KG1 (cell line): ENCODE measurements at regions not wholly inside any gene's neighbourhood (a gene's known extent, or its start where the extent isn't known, plus 50 kb on each side); places are given as distances from the start of the nearest gene placed in this dataset.

Source experiments
- DNase-seq: peaks from one replicate; lab custom pipeline; 2025; lab: John Stamatoyannopoulos, UW

DNA sequence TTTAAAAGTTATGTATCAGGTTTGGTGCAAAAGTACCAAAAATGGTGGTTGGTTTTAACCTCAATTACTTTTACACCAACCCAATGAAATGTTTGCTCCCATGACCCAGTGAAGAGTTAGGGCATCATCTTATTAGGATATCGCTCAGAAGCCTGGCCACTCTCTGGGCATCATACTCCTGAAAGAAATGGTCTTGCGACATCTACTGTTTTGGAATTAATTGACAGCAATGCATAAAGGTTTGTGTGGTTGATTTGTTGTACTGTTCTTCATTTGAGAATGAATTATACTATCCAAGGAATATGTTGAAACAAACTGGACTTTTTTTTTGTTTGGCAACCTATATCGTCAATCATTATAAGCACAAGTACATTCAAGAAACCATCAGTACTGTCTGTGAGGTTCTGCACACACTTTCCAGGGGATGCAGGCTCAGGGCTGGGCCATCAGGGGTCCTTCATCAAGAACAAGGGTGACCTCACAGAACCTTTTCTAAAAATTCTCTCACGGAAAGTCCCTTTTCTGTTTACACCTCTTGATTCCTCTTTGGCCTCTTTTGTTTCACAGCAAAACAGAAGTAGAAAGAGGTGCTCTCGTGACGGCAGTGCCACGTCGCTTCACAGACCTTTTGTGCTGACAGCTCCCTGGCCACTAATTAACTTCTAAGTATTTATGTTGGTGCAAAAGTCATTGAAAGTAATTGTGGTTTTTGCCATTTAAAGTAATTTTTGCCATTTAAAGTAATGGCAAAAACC lies 117.2 kb upstream of the KLF6 start:
- no peak for DNase-seq

DNA sequence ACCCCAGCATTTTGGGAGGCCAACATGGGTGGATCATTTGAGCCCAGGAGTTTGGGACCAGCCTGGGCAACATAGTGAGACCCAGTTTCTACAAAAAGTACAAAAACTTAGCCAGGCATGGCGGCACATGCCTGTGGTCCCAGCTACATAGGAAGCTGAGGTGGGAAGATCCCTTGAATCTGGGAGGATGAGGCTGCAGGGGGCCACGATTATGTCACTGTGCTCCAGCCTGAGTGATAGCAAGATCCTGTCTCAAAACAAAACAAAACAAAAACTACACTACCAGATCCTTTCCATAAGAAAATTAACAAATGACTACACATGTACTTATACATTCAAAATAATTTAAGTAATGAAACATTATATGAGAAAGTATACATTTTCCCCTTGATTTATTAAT lies 116.4 kb upstream of the KLF6 start:
- DNase-seq = no peak

GRCh38 chr10:3900391-3900790 lies 115.4 kb upstream of the KLF6 start:
- DNase-seq = no peak

DNA sequence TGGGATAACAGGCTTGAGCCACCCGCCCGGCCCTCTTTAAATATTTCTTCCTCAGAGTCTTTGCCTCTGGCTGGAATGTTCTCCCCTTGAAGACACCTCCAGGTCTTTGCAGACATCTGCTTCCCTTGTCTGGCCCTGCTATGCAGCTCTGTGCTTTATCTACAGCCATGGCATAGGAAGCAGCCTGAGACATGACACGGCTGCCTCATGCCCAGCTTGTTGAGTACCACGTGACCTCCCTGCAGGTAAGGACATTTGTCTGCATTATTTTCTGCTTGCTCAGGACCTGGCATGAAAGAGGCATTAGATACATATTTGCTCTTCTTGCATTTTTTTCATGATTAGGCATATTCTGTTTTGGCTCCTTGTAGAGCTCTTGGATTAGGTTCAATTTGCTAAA lies 113.8 kb upstream of the KLF6 start:
- DNase-seq = no peak

- no peak for DNase-seq
These were observed 112.1 kb upstream of the KLF6 start for GRCh38 chr10:3897156-3897555.

- no peak for DNase-seq
These were observed 111.2 kb upstream of the KLF6 start for GRCh38 chr10:3896161-3896560.

DNA sequence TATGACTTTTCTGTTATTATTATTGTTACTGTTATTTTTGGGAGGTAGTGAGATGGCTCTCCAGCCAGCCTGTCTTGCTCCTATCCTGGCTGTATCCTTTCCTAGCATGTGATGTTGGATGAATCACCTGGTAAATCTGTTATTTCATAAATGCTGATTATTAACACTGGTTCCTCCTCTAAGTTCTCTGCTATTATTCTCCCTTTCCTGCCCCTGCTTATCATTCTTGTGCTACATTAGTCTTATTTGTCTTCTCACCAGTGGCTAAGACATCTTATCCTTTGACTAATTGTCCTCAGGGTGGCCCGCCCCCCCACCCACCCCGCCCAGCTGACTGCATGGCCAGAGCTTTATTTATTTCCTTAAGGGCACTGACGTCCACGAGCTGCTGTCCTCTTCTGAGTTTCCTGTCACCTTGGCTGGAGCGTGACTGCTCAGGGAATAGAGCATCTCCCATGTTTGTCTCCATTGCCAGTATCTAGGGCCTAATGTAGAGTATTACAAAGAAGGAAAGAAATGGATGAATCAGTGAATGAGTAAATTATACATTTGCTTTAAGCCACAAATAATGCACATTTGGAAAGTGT lies 110.1 kb upstream of the KLF6 start:
- no peak for DNase-seq

DNA sequence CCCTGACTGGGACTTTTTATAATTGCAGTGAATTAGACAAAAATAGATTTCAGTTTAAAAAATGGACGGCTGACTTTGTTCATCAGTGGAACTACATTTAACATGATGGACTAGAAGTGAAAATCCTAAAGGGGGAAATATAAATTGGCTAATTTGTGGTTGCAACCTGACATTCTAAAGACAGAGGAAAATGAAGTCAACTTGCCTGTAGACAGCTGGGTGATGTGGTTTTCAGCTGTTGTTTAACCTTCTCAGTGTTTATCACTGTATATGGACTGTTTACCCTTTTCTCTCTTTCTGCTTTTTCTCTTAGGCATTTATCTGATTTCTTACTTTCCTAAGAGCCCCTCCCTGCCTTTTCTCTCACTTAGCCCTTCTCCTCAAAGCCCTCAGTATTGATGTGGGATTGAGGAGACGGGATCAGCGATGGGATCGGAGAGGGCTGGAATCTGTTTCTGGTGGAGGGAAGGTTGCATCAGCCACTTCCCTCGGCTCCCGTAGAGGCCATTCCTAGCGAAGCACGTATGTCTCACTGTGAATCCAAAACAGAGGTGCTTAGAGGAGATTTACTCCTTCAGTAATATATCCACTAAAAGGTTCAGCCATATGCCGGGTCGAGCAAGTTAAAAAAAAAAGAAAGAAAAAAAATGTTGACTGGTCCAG lies 109.0 kb upstream of the KLF6 start:
- no peak for DNase-seq

DNA sequence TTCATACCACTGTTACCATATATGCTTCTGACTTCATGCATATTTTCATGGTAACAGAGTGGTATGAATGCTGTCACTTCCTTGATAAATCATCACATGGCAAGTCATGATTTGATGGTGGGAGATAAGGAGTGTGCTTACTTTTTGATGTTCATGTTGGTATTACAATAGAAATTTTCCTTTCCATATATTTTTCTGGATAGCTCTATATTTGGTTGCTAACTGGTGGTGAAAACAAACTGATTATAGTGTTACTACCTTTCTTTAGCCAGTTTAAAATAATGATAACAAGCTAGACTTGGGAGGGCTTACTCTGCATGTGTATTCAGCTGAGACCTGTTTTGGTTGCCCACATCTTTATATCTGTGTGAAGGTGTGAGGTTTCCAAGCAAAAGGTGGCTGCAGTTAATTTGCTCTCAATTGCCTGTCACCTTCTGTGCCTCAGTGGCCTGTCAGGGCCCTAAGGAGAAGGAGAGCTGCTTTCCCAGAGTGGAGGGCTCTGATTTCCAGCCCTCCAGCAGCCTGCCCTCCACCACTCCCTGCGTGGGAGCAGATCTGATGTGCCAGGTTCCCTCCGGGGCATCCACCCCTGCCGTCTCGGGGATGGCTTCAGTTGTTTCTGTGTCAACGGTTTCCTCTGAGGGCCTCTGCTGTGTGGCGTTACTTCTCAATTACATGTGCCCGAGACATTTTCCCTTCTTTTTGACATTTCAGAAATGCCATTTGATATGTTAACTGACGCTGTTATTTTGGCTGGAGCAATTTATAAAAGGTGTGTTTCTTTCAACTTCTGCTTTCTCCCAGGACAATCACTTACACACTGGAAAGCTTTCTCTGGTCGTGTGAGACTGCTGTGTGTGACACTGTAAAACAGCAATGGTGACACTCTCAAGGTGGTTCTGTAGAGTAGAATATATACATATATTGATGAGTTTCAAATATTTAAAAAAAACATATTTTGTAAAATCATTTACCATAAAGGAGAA lies 107.7 kb upstream of the KLF6 start:
- no peak for DNase-seq

DNA sequence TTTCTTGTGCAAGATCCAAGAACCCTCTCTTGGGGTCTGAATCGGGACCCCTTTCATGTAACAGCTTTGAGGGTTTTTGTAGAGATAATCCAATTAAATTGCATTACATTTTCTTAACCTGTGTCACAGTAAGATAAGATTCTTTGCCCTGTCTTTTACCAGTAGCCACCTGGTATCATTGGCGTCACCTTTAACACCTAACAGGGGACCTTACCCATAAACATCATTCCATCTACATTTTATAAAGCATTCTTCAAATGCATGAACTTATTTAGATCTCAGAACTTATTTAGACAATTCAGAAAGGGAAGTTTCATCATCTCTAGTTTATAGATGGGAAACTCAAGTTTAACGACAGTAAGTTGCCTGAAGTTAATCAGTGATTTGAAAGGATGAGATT lies 106.4 kb upstream of the KLF6 start:
- DNase-seq = no peak

- no peak for DNase-seq
These were observed 105.8 kb upstream of the KLF6 start for GRCh38 chr10:3890602-3891352.

DNA sequence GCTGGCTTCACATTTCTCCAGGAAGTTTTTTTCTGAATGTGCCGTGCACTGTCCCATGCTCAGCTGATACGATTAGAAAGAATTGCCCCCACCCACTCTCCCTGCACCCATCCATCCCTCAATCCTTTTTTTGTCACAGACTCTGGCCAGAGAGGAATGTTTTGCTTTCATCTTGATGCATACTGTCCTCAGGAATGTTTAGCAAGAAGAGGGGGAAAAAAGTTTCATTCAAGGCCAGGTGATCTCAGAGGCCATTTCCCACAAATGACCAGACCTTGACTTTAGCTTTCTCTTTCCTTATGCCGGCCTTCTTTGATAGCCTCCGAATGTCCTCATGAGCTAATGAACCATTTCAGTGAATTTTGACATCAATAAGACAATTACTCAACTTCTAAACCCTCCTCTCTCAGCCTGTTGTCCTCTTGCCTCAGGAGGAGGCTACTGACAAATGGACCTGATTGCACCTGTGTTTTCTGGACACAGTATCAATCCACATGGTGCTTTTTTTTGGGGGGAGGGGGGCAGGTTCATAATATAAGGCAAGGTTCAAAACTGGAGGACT lies 105.0 kb upstream of the KLF6 start:
- no peak for DNase-seq

DNA sequence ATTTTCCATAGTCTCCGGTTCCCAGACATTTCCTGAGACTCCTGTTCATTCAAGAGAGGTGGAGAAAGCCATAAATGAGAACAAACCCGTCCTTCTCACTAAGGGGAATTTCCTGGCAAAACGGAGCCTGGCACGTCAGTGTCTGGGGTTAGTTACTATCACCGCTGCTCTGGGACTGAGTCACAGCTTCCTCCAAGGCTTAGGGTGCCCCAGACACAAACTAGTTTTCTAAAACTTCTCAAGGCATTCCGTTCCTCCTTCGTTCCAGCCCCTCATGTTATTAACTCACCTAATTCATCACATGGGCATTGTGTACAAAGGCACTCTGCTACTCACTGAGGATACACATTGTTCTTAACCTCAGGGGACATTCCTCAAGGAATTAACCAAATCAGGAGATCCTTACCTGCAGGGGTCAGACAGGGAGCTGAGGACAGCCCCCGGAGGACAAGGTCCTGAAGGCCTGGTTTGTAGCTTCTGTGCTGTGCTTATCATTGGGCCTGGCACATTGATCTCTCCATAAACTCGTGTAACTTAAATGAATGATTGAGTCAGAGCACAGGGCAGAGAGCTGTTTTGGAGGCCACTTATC lies 103.0 kb upstream of the KLF6 start:
- no peak for DNase-seq

GRCh38 chr10:3887404-3887803 lies 102.4 kb upstream of the KLF6 start:
- DNase-seq = no peak

DNA sequence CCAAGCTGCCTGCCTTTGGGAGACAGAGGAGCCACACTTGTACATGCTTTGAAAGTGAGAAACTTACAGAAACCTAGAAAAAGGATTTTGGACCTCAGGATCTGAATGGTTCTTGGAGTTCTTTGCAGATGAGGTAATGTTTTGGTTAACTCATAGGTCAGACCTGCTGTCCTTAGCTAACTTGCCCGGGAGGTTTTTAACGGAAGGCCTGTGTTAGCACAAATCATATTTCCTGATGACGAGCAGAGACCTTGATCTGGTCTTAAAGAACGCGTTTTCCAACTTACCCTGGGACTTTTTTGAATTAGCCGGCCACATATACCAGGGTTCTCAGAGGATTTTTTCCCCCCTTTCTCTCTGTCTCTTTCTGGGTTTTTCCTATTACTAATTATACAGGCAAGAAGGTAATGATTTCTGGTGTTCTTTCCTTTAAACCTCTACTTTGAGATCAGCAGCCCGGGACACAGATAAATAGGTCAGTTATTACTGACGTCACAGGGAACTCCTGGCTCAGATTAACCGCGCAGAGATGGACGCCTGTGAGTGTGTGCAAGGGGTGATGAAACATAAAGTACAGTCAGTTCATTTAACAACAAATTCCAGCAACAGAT lies 101.7 kb upstream of the KLF6 start:
- DNase-seq = no peak

DNA sequence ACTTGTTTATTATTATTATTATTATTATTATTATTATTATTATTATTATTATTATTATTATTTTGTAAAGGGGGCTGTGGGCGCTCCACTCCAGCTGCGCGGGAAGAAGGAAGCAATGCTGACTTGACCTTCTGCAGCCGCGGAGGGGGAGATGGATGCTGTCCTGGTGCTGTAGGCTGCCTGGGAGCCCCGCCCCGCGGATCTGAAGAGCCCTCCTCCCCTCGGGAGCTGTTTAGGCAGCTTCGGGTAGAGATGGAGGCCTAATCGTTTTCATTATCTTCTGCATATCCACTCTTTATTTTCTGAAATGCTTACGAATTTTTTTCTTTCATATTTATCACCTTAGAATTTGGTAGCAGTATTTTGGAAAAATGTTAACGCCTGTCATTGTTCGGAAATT lies 101.2 kb upstream of the KLF6 start:
- no peak for DNase-seq

GRCh38 chr10:3882855-3883254 lies 97.8 kb upstream of the KLF6 start:
- DNase-seq = no peak

DNA sequence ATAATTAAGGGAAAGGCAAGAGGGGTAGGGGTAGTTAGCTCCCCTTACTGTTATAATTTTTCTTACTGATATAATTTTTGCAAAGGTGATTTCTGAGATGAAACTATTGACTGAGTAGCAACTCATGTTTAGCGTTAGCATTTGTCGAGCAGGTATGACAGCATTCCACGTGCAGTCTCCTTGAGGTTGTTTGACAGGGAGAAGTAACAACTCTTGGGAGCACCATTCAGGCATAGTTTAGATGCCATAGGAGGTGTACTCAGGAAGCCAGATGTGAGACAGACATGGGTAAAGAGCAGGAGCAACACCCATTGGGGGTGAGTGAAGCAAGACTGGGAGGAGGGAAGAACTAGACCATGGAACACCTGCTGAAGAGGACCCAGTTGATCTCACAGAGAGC lies 96.6 kb upstream of the KLF6 start:
- no peak for DNase-seq

DNA sequence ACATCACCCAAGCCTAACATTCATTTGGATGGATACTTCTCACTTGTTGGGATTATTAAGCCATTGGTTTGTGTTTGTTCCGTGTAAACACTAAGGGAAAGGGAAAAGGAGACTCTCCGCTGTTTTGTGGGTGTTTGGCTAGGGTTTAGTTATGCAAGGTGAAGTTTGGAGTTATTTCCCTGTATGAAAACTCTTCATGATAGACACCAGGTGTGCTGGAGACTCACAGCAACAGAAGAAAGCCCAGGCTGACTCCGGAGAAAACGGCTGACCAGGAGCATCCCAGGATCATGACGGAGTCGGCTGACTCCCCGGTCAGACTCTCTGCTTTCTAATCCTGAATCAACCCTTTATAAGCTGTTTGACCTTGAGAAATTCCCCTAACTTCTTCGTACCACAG lies 94.1 kb upstream of the KLF6 start:
- DNase-seq = no peak

DNA sequence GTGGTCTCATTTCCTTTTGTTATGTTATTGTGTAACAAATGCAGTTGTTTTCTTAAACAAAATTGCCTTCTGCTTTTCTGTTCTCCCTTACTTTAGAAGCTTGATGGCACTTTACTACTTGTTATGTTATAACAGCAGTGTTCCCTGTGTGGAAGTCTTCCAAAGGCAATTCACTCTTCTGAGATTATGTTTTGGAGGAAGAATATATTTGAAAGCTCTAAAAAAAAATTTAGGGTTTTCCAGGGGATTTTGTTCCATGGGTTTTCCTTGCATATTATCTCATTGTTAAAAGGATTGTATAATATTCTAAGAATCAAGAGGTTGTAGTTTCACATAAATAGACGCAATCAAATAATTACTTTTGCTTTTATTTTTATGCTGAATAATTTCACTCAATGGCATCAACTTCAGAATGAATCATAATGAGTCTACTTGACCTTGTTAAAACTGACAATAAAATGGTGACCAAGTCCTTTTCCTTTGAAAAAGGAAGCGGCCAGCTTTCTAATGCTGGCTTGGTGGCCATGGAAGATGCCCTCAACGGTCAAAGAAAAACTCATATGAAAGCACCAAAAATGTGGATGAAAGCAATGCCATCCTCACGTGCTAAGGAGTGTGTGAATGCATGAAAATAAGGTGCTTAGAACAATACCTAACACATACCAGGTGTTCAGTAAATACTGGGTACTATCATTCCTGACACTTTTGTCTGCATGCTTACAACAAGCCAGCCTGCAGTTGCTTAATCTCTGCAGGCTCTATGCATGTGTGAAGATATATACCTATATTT lies 92.4 kb upstream of the KLF6 start:
- no peak for DNase-seq
